HG02763 (cell line): ENCODE measurements at regions not wholly inside any gene's neighbourhood (a gene's known extent, or its start where the extent isn't known, plus 50 kb on each side); places are given as distances from the start of the nearest gene placed in this dataset.

Source experiments
- ATAC-seq: cut with Tn5 transposase; IDR thresholded peaks from one replicate; pipeline ENCODE4 v1.9.1; 2021; ENCODE audit warnings: mild to moderate bottlenecking, moderate library complexity; ENCODE audit not compliant: unreplicated experiment

DNA sequence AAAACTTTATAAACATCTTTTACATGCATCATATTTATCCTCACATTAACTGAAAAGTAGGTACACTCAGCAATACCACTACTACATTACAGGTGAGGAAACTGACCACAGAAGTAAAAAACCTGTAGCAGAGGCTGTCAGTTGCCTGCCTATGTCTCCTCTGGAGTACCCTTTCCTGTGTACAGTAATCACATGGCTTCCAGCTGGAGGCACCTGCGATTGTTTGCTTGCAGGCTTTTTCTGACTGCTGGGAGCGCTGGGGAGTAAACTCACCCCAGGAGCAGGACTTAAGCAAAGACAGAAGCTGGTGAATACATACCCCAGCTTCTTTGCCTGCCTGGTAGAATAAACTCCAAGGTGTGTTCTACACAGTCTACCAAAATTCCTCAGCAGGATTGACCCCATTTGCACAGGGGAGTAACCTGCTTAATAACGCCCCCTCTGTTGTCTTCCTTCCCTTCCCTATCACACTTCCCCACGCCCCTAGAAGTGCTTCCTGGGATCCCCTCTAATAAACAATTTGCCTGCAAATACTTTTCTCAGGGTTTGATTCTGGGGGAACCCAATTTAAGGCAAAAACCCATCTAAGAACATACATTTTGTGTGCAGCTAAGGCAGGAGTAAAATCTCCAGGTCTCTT lies 138.9 kb downstream of the PTH2R start:
- no peak for ATAC-seq

DNA sequence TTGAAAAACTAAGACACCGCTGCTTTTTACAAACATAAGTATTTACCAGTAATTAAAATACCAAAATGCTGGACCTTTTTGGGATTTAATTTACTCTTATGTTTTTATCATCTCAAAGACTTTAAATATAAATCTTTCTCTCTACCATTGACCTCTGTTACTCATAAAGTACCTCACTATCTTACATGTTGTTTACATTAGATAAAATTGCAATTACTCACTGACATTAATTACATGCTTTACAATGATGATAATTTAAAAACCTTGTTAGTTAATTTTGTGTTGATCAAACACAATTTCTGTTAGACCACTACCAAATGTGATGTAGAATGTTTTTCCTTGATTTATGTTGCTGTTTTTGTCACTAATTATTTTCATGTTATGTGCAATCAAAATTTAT lies 139.5 kb downstream of the PTH2R start:
- ATAC-seq = no peak

DNA sequence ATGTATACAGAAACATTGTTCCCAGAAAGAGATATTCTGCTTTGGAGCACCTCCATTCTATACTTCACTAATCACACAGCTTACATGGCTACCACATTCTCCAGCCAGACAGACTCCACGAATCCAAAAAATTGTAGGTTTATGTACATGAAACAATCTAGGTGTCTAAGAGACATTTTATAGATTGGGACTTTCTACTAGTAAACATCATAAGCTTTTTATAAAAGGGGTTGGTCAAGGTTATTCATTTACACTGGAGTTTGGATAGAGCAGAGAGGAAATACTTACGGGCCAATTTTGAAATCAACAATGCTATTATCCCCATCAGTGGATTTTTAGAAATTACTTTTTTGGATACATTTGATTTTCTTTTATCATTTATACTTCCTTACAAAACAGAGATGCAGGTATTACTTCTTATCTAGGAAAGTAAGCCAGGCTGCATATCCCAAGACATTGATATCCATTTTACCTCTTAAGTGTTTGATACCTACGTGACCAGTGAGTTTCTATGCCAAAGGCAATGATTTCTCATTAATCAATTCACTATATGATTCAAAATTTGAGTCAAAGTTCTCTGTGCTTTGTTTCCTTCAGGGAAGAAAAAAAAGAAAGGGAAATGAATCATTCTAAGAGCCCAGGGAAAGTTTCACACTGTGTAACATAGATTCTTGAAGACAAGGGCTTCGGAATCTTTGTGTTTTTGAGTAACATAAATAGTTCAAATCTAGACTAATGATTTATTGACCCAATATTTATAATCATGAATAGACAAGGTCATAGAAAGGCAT lies 140.5 kb downstream of the PTH2R start:
- no peak for ATAC-seq

DNA sequence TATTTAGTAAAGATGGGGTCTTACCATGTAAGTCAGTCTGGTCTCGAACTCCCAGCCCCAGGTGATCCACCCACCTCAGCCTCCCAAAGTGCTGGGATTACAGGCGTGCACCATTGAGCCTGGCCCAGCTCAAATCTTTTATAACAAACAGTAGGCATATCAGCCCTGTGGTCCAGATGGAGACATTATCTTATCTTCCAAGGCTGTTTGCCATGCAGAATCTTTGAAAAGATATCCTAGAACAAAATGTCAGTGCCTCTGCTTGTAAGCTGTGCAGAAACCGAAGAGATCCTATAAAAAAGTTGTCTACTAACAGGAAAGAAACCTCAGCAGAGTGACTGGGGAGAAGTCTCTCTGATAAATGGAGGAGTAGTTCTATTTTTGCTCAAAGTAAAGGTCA lies 142.1 kb downstream of the PTH2R start:
- ATAC-seq = no peak

DNA sequence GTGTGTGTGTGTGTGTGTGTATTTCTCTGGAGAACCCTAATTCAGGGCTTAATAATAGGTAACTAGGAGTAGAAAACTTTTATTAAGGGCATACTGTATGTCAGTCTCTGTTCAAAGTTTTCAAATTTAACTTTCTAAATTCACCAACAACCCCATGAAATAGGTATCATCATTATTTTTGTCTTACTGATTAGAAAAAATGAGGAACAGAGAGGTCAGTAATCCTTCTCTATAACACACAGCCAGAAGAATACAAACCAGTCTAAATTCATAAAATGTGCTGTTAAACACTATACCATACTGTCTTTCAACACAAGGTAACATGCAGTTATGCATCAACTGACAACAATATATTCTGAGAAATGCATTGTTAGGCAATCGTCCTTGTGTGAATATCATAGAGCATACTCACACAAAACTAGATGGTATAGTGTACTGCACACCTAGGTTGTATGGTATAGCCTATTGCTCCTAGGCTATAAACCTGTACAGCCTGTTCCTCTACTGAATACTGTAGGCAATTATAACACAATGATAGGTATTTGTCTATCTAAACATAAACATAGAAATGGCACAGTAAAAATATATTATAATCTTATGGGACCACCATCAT lies 143.1 kb downstream of the PTH2R start:
- ATAC-seq = no peak

DNA sequence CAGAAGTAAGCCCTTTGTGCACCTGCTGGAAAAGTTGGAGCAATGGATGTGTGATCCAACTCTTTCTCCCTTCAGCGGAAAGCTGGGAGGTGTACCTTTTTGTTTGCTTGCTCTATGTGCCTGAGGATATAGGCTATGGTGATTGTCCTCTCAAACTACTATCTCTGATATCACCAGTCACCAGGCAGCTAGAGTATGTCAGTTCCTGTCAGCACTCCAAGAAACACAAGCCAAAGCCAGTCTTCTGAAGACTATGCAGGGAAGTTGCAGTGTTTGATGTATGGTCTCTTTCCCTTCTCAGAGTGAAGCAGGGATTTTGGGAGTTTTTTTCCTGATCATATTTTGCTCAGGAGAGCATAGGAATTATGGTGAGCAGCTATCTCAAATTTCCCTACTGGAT lies 146.4 kb downstream of the PTH2R start:
- ATAC-seq = no peak

DNA sequence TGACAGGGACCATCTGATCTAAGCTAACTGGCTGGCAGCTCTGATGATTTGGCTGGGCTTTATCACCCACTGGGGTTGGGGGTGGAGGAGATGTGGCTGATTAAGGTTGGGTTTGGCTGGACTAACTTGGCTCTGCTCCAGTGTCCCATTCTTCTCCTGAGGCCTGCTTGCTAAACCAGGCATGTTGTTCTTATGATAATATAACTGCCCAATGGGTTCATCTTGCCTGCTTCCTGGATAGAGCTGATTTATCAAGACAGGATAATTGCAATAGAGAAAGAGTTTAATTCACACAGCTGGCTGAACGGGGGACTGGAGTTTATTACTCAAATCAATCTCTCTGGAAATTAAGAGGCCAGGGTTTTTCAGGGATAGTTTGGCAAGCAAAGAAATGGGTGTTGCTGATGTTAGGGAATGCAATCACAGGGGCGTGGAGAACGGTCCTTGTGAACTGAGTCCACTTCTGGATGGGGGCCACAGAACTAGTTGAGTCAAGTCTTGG lies 150.4 kb downstream of the PTH2R start:
- no peak for ATAC-seq

DNA sequence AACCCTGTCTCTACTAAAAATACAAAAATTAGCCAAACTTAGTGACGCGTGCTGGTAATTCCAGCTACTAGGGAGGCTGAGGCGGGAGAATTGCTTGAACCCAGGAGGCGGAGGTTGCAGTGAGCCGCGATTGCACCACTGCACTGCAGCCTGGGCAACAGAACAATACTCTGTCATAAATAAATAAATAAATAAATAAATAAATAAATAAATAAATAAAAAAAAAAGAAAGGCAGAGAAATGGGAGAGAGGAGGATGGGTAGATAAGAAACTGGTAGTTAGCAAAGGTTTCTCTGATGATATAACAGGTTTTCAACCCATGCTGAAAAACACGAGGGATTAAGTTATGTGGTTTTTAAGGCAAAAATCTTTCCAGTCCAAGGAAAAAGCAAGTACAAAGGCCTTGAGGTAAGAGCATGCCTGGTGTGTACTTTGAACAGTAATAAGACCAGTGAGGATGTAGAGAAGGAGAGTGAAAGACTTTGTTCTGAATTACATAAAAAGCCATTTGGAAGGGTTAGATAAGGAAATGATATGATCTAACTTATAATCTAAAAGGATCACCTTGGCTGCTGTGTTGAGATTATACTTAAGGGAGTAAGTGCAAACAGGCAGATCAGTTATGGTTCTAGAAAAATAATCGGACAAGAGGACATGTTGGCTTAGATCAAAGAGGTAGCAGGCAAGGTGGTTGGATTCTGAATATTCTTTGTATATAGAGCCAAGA lies 159.3 kb downstream of the PTH2R start:
- ATAC-seq = no peak

DNA sequence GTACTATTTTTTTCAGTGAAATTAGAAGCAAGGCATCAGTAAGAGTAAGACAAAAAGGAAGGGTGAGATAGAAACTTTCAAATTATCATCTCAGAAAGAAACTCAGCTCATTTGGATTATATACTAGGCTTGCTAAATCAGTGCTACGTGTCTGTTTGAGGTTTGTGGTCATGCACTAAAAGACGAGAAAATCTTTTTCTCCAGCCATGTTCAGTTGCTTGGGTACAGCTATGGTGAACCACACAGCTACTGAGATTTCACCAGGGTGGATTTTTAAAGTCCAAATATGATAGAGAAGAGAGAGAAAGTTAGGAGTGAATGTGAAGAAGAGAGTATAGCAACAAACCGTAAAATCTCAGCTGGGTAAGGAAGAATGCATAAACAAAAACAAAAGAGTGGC lies 161.6 kb downstream of the PTH2R start:
- ATAC-seq = no peak

DNA sequence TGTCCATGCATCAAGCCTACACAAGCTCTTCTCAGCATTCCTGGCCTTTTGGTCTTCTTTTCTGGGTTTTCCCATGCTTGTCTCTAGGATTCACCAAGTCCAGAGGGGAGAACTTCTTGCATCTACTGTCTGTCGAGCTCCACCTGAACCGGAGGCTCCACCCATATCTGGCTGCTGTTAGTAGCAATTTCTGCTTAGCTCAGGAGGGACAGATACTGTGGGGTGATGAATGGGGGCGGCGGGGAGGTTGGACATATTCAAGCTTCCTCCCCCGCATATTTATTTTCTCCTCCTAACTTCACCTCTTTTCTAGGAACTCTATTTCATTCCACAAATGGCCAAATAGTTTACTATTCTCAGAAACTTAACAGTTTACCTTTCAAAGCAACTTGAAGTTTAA lies 163.5 kb downstream of the PTH2R start:
- ATAC-seq = no peak

DNA sequence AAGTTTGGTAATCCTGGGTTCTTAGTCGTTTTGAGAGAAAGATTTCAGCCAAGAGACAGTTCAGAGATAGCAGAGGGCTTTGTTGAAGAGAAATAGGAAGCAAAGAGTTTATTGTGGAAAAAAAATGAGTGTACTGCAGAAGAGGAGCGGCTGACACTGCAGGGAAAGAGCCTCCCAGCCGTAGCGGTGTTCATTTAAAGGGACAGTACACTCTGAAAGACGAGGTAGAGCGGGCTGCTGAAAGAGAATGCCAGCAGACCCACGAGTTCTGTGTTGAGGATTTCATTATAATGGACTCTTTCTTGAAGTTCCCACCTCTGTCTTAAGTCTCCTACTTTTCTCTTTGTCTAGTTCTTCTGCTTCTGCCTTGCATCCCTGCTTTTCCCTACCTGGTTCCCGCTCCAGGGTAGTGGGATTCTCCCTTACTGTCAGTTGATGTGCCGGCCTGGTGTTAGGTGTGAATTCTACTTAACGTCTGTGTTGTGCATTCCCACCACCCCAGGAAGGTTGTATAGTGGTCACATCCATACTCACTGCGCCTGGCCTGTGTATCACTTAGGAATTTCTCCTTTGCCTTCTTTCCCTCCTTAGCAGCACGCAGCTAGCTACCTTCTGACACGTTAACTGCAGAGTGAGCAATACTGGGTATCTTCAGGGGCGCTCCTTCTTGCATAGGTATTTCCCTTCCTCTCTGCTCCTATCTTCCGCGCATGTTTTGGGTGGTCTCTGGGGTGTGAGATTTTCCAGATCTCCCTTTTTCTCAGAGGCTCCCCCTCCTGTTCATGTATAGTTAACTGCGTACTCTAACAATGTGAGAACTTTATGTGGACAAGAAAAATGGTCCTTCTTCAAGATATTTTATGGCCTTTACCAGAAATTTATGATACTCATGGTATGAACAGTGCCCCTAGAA lies 164.5 kb downstream of the PTH2R start:
- ATAC-seq = no peak

DNA sequence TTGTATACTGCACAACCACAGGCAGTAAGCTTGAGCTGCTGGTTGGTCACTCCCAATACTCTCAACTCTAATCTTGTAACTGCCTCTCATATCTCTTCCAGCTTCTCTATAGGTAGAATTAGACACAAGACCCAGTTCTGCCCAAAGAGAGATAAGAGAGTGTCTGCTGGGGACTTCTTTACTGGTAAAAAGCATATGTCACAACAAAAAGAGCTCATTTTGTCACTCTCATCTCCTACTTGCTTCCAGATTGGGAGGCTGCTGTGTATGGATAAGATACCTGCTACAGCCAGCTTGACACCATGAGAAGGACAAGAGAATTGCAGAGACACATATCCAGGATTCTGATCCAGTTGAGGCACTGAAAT lies 165.2 kb downstream of the PTH2R start:
- no peak for ATAC-seq

DNA sequence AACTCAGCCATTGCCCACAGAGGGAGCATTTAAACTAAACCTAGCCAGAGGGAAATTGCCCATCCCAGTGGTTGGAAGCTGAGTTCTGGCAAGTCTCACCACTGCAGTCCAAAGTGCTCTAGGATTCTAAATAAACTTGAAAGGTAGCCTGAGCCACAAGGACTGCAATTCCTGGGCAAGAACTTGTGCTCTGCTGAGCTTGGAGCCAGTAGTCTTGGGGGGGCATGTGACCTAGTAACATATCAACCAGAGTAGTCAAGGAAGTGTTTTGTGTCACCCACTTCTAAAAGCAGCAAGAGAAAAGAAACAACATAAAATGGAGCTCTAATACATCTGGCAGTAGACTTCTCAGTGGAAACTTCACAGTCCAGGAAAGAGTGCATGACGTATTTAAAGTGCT lies 167.0 kb downstream of the PTH2R start:
- ATAC-seq = no peak

DNA sequence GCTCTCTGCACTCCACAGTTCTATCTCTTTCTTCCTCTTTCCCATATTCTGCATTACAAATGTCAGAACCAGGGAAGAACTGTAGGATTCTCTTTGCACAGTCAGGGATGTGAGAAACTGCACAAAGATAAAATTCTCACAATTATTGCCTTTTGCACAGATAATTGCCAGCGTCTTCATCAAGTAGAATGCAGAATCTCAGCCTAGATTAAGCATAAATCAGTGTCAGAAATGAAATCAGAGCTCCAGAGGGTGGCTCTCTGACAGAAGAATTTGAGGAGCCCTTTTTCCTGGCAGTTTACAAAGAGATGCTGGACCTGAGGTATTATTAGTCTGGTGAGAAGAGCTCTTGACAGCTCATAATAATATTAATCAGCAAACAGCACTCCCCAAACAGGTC lies 173.1 kb downstream of the PTH2R start:
- no peak for ATAC-seq

DNA sequence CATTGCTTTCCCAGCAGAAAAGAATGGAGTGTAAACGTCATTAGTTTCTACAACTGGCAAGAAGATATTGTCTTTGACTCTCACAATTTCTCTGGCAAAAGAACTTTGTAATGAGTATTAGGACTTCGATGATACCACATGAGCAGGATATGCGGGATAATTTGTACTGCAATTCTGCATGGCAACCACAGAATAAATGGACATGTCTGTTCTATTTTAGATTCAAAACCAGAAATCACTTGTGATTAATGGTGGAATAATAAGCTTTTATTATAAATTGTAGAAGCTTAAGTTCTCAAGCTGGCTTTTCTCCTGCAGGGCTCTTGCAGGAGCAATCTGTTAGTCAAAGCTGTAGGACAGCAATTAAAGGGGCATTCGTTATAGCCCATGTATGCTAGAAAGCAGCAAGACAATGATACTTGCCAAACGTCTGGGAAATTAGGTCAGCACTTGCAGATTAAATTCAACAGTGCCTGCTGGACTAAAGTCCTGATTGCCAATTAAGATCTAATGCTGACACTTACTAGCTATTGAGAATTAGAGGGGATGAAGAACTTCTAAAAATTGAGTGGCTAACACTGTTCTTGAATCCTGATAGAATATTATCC lies 177.9 kb downstream of the PTH2R start:
- no peak for ATAC-seq

DNA sequence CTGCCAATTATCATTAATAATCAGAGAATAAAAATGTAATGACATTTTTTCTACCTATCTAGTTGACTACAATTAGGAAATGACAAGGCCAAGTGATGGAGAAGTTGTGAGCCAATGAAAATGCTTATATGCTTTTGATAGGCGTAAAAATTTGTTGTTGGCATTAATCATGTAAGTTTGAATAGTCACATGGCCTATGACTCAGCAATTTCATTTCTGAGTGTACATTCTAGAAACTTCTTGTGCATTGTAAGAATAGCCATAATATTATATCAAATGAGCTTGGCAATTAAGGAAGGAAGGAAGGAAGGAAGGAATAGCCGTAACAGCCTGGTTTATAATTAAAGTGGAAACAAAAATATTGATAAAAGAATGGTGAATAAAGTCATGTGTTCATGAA lies 179.9 kb downstream of the PTH2R start:
- no peak for ATAC-seq

DNA sequence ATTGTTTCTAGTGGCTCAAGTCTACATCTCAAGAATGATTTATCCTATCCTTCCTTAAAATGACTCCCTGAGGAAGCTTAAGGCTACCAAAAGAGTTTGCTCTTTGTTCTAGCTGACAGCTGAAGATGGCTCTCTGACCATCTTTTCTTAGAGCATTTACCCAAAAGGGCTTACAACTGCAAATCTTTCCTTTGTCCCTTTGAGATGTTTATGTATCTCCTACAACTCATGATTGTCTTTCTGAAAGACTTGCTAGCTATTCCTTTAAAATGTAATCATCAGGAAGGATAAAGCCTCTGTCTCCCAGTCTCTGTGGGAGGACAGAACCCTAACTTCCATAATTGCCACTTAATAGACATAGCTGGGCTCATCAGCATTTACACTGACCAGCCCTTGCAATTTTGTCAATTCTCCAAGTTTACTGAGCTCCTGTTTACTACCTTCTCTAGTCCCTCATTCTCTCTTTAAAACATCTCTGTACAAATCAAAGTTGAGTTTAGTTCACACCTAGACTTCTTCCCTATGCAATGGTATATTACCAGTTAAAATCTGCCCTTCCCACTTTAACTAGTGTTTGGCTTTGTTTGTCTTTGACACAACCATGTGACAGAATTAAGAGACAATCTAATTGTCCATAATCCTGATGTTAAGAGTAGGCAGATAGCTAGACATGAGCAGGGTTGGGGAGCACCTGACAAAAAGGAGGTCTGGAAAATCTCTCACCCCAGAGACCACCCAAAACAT lies 188.2 kb downstream of the PTH2R start:
- no peak for ATAC-seq

DNA sequence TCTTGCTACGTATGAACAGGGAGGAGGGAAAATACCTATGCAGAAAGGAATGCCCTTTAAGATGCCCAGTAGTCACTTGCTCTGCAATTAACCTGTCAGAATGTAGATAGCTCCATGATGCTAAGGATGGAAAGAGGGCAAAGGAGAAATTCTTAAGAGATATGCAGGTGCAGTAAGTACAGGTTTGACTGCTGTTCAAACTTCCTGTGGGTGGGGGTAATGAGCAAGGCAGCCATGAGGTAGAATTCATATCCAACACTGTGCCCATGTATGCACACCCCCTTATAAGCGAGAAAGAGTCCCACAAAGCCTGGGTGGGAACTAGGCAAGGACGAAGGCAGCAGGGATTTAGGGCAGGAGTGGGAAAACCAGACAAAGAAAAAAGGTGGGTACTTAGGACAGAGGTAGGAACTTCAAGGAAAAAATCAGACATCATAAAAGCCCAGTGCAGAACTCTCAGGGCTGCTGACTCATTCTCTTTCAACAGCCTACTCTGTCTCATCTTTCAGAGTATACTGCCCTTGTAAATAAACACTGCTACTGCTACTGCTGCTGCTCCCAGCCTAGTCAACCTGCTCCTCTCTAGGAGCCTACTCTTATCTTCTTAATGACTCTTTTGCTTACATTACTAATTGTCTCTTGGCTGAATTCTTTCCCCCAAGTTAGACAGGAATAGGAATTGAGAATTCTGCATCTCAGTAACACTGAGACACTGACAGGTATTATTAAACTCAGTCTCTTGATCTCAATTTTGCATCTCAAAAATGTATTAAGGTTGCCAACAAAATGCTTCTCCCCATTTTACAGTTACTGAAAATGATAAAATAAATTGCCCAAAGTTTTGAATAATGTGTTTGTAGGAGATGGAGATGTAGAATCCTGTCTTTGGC lies 189.0 kb downstream of the PTH2R start:
- no peak for ATAC-seq
